ENCODE measurements at regions not wholly inside any gene's neighbourhood (a gene's known extent, or its start where the extent isn't known, plus 50 kb on each side); places are given as distances from the start of the nearest gene placed in this dataset.
"Not testable (repeated sequence)": the region's sequence is repeated elsewhere in the genome, so short reads cannot be mapped to it uniquely, and the experiment has no call there.

GRCh38 chr2:189312643-189313042 is 128.6 kb upstream of the WDR75 start:
- DNase-seq, result no peak

DNA sequence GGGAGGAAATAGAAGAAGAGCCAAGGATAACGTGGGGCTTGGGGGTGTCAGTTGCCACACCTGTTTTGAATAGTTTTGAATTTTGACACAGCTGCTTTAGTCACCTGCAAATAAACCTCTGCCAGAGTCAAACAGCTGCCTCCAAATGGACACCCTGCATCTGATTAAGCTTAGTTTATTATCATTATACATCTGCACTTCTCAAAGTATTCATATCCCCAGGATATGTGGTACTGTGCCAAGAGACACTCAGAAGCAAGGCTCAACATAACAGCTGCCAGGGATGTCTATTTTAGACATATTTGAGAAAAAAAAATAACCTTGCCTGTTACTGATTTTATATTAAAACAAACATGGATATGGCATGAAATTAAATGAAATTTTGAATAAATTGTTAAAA is 122.5 kb upstream of the WDR75 start:
- no peak for DNase-seq

DNA sequence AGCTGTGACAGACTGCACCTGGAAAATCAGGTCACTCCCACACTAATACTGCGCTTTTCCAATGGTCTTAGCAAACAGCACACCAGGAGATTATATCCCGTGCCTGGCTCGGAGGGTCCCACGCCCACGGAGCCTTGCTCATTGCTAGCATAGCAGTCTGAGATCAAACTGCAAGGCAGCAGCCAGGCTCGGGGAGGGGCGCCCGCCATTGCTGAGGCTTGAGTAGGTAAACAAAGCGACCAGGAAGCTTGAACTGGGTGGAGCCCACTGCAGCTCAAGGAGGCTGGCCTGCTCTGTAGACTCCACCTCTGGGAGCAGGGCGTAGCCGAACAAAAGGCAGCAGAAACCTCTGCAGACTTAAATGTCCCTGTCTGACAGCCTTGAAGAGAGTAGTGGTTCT is 121.8 kb upstream of the WDR75 start:
- not testable (repeated sequence) for DNase-seq

DNA sequence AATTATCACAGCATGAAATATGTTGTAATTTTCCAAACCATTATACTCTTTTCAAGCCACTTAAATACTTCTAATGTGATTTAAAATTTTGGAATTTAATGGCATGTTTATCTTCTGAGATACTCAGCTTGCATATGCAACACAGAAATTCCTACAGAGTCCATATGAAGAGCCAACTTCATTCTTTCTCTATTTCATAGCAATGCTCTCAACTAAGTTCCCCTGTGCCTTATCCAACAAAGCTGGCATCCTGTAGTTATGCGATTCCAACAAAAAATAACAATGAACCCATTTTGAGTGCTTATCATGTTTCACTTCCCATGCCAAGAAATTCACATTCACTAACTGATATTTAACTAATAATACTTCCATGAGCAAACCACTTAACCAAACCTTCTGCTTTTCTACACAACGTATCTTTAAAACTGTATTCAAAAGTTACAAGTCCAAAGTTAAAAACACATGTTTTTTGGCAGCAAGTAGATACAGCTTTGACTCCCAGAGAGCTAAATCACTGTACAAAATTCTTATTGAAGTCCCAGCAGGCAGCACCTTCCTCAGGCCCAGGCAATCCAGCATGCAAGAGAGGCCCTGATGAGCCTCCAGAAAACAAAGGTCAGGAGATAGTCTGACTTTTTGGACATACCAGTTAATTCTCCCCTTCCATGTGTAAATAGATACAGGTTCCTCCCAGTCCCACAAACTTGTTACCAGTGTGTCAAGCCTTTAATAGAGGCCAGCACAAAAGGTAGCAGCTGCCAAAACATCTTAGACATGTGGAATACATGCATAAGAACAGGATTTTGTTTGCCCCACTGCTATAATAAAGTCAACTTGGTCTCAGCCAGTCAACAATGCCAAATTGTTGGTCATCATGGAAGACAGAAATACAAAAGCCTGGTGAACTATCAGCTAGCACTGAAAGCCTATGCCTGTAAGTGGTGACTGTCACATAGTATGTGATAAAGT is 113.1 kb upstream of the WDR75 start:
- DNase-seq, result no peak

DNA sequence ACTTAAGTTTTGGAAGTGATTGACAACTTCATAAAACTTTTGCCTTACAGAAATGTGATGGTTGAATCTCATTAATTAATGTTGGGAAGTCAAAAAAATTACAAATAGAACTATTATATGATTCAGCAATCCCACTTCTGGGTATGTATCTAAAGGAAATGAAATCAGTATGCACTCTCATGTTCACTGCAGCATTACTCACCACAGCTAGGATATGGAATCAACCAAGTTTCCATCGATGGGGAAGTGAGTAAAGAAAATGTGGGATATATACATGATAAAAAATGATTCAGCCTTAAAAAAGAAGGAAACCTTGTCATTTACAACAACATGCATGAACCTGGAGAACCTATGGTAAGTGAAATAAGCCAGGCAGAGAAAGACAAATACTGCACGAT is 112.4 kb upstream of the WDR75 start:
- no peak for DNase-seq

DNA sequence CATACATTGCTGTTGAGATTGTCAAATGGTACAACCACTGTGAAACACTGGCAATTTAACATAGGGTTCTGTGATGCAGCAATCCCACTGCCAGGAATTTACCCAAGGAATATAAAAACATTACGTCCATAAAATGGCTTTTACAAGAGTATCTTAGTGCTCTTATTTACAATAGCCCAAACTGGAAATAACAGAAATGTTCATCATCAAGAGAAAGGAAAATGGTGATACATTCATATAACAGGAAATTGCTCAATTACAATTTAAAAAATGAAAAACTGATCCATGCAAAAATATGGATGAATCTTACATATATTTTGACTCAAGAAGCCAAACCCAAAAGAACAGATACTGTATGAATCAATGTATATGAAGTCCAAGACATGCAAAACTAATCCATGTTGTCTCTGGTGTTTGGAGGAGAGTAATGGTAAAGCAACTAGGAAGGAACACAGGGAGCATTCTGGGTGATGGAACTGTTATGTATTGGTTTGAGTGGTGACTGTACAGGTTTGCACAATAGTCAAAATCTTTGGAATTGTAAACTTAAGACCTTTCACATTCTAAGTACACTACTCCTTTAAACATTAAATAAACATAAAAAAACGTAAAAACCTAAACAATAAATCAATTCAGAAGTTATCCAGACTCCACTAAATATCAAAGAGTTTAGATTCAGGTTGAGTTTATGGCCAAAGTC is 104.8 kb upstream of the WDR75 start:
- no peak for DNase-seq

- no peak for DNase-seq
Observed at GRCh38 chr2:189337656-189338055, 103.6 kb upstream of the WDR75 start.

GRCh38 chr2:189338115-189338514 is 103.2 kb upstream of the WDR75 start:
- DNase-seq, result no peak

DNA sequence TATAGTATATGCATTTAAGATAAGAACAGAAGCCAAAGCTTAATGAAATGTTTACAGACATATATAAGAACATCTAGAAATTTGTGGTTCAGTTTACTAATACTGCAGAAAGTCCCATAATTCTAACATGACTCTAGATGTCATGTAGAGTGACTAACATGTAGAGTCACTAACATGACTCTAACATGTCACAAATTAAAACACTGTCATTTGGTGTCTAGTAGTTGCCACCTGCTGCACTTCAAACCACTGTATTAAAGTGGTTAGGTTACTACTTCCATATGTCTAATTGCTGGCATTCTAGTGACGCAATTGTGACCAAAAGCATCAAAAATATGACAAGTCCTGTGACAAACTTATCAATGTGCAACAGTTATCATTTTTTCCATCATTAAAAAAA is 100.2 kb upstream of the WDR75 start:
- DNase-seq, result no peak

DNA sequence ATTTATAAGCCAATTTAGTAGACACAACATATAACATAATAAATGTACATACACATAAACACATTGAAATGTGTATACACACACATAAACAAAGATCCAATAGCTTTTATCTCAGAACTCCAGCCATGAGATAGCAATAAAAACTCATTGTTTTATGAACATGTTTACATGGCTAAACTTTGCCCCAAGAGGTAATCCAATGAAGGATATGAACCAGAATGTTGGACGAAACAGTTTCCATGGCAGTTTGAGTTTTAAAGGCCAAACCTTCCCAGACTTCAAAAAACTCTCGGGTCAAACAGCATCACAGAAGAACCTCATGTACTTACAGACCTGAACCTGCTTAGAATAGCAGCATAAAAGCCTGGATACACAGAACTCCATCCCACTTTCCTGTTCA is 97.2 kb upstream of the WDR75 start:
- DNase-seq, result no peak

- DNase-seq, result no peak
Observed at GRCh38 chr2:189347540-189347939, 93.7 kb upstream of the WDR75 start.

GRCh38 chr2:189348369-189348768 is 92.9 kb upstream of the WDR75 start:
- DNase-seq, result no peak

DNA sequence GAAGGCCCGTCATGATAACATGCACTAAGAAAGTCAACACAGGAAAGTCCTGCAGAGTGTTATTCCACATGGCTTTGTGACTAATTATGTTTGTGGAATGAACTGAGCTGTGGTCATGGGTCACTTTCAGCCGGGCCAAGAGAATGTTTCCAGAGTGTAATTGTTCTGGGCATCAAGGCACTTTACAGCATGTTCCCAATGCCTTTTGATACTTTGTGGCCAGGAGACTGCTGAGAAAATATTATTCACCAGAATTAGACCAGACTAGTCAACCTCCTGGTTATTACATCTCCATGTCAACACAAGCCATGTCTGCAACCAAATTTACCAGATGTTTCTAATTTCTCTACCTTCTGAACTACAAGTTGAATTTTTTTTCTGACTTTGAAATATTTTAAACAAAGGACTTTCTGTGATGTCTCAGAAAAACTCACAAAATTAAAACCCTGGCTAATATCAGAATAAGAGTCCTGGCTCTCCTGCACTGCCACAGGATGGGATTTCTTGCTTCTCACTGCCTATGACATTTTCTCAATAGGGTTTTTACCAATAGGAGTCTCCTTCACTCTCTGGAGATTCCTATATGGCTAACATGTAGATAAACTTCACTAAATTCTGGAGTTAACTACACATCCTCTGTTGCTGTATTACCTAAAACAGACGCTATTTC is 90.6 kb upstream of the WDR75 start:
- DNase-seq, result no peak

GRCh38 chr2:189351933-189352332 is 89.3 kb upstream of the WDR75 start:
- DNase-seq, result not testable (repeated sequence)

- DNase-seq, result not testable (repeated sequence)
Observed at GRCh38 chr2:189357375-189357774, 83.9 kb upstream of the WDR75 start.

- no peak for DNase-seq
Observed at GRCh38 chr2:189360861-189361260, 80.4 kb upstream of the WDR75 start.

GRCh38 chr2:189362283-189362682 is 79.0 kb upstream of the WDR75 start:
- DNase-seq, result no peak

GRCh38 chr2:189363559-189363958 is 77.7 kb upstream of the WDR75 start:
- no peak for DNase-seq

DNA sequence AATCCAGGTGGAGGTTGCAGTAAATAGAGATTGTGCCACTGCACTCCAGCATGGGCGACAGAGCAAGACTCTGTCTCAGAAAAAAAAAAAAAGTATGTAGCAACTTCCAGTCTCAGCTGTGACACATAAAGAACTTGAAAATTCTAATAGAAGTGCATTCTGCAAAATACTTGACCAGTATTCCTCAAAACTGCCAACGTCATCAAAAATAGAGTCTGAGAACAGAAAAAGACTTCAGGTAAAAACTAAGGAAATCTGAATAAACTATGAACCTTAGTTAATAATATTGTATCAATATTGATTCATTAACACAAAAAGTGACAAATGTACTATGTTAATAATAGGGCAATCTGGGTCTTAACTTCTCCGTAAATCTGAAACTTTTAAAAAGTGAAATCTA is 76.7 kb upstream of the WDR75 start:
- DNase-seq, result no peak

GRCh38 chr2:189366349-189366748 is 74.9 kb upstream of the WDR75 start:
- DNase-seq, result peak; percentile 99

DNA sequence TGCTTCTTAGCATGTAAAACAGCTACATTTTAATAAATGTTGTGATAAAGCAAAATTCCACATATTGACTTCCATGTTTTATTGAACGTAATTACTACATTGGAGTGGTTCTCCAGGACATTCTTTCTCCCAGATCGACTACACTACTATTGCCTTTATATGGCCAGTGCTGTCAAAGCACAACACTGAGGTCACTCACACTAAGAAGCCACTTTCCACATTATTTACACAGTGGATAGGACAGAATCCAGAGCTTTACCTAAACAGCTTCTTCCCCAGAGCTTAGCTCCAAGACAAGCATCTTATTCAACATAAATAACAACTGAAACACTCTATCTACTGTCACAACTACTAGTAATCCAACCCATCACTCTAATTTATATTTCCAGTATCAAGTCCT is 73.9 kb upstream of the WDR75 start:
- peak; percentile 25 for DNase-seq

GRCh38 chr2:189369566-189369965 is 71.7 kb upstream of the WDR75 start:
- no peak for DNase-seq

DNA sequence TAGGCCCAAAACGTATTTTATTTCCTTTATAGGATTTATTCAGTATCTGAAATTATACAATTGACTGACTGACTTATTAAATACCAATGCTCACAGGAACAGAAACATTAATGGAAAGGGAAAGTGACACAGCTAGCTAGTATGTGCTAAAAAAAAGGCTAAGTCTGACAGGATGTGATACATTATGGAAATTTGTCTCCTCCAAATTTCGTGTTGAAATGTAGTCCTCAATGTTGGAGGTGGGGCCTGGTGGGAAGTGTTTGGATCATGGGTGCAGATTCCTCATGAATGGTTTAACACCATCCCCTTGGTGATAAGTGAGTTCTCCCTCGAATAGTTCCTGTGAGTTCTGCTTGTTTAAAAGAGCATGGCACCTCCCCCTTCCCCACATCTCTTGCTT is 70.6 kb upstream of the WDR75 start:
- no peak for DNase-seq
